Keratinocyte (primary cell): ENCODE measurements at regions not wholly inside any gene's neighbourhood (a gene's known extent, or its start where the extent isn't known, plus 50 kb on each side); places are given as distances from the start of the nearest gene placed in this dataset.

Experiments
- DNase-seq: peaks from one replicate; pipeline ENCODE4 v3.0.0-alpha.2; 2011; ENCODE audit warnings: low read depth, missing footprints, low spot score
- FAIRE-seq: peaks from 2 replicates; lab custom pipeline; 2011; peaks lifted over from hg19 to GRCh38; lab: Jason Lieb, UNC
- H2AFZ ChIP-seq: 2 replicates; pipeline ENCODE4 v1.6.0; 2012; ENCODE audit warnings: low read length, control low read depth, inconsistent platforms; ENCODE audit not compliant: control insufficient read depth
- H3K27ac ChIP-seq: 2 replicates; pipeline ENCODE4 v1.5.1; 2011; ENCODE audit warnings: low read length; ENCODE audit not compliant: control insufficient read depth, insufficient read depth
- H3K27me3 ChIP-seq: 3 replicates; pipeline ENCODE4 v1.6.0; 2011; ENCODE audit warnings: low read length; ENCODE audit not compliant: control insufficient read depth, insufficient read depth; ENCODE audit errors: extremely low read depth
- H3K36me3 ChIP-seq, 2 experiments: 2 replicates in 1 of 2; 3 replicates in 1 of 2; pipeline ENCODE4 v1.5.1; 2011; ENCODE audit warnings: low read length in 2 of 2, mild to moderate bottlenecking in 1 of 2; ENCODE audit not compliant: control insufficient read depth in 2 of 2, insufficient read depth in 2 of 2; ENCODE audit errors: extremely low read depth in 1 of 2
- H3K4me1 ChIP-seq: 3 replicates; pipeline ENCODE4 v1.5.1; 2011; ENCODE audit warnings: low read length; ENCODE audit not compliant: control insufficient read depth, insufficient read depth; ENCODE audit errors: extremely low read depth
- H3K4me2 ChIP-seq: 3 replicates; pipeline ENCODE4 v1.6.0; 2011; ENCODE audit warnings: low read depth, low read length; ENCODE audit not compliant: control insufficient read depth, insufficient read depth; ENCODE audit errors: extremely low read depth
- H3K4me3 ChIP-seq, 3 experiments: fragments of 200-600 bp in 1 of 3; sonication (generic) in 1 of 3; 2 replicates in 2 of 3; 3 replicates in 1 of 3; pipeline ENCODE4 v1.5.1; 2011 to 2016; ENCODE audit warnings: low read length in 3 of 3, mild to moderate bottlenecking in 3 of 3, control low read depth in 2 of 3, inconsistent platforms in 1 of 3, low read depth in 1 of 3, mixed read lengths in 1 of 3, mixed run types in 1 of 3, moderate library complexity in 1 of 3; ENCODE audit not compliant: control insufficient read depth in 2 of 3, insufficient read depth in 2 of 3; ENCODE audit errors: extremely low read depth in 1 of 3
- H3K79me2 ChIP-seq: 2 replicates; pipeline ENCODE4 v1.6.0; 2012; ENCODE audit warnings: low read length; ENCODE audit not compliant: control insufficient read depth, insufficient read depth
- H3K9ac ChIP-seq: 3 replicates; pipeline ENCODE4 v1.6.0; 2011; ENCODE audit warnings: low read length; ENCODE audit not compliant: control insufficient read depth, insufficient read depth; ENCODE audit errors: extremely low read depth
- H3K9me1 ChIP-seq: 3 replicates; pipeline ENCODE4 v1.6.0; 2011; ENCODE audit warnings: low read length; ENCODE audit not compliant: control insufficient read depth, insufficient read depth; ENCODE audit errors: extremely low read depth
- H3K9me3 ChIP-seq: 2 replicates; pipeline ENCODE4 v1.5.1; 2012; ENCODE audit warnings: low read depth, low read length; ENCODE audit not compliant: control insufficient read depth
- H4K20me1 ChIP-seq: 3 replicates; pipeline ENCODE4 v1.6.0; 2011; ENCODE audit warnings: low read length; ENCODE audit not compliant: control insufficient read depth, insufficient read depth; ENCODE audit errors: extremely low read depth
- EZH2 ChIP-seq: IDR thresholded peaks from one replicate; pipeline ENCODE4 v1.6.1; 2012; ENCODE audit warnings: inconsistent platforms, mild to moderate bottlenecking, low read length, moderate library complexity
- dilution Hi-C: fragments of 300-500 bp; cut with MboI; formaldehyde crosslinking; loops from one replicate; pipeline ENCODE4 v1.7.0; 2020; ENCODE audit warnings: low sequenced_read_pairs; ENCODE audit not compliant: extremely low pct_ligation_motif_present
- TF ChIP-seq, protein P1 (sequence below), 3 experiments: IDR thresholded peaks in 1 of 3; conservative IDR thresholded peaks in 1 of 3; optimal IDR thresholded peaks in 1 of 3; 2 replicates in 2 of 3; 3 replicates in 1 of 3; pipeline versions ENCODE3 to v1.5.1; 2011; ENCODE audit warnings: low read length in 3 of 3, mild to moderate bottlenecking in 3 of 3, moderate library complexity in 2 of 3, control low read depth in 1 of 3, inconsistent platforms in 1 of 3; ENCODE audit not compliant: insufficient read depth in 2 of 3; ENCODE audit errors: extremely low read depth in 1 of 3

DNA sequence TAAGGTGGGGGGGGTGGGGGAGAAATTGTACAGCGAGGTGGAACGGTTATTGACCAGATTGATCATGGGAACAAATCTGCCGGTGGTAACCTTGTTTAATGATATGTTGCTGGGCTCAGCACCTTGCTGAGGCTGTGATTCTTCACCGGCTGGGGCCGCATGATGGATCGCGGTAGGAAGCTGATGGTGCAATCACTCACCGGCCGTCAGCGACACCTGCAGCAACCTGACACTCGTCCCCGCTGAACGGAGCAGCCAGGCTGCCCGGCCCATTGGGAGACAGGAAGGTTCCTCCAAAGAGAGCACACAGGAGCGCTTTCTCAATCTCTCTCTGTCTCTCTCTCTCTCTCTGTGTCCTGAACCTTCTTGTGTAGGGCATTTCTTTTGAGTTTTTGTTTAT is 128.5 kb upstream of the RRP15 start:
- Histone ChIP-seq H2AFZ (no peak overlapping the region), H4K20me1 (no peaks in the 10 kb centered on the region), H3K9me3 (no peaks in the 10 kb centered on the region), H3K4me1 (no peaks in the 10 kb centered on the region), H3K9ac (no peak overlapping the region), H3K4me3 (no peak overlapping the region), H3K9me1 (no peaks in the 10 kb centered on the region), H3K27ac (no peak overlapping the region), H3K4me2 (no peak overlapping the region), H3K79me2 (no peaks in the 10 kb centered on the region), H3K36me3 (no peaks in the 10 kb centered on the region), H3K27me3 (peaks cover 16% of the 10 kb centered on the region)
- dilution Hi-C loops, result no loop called here
- TF ChIP-seq, protein P1, sequence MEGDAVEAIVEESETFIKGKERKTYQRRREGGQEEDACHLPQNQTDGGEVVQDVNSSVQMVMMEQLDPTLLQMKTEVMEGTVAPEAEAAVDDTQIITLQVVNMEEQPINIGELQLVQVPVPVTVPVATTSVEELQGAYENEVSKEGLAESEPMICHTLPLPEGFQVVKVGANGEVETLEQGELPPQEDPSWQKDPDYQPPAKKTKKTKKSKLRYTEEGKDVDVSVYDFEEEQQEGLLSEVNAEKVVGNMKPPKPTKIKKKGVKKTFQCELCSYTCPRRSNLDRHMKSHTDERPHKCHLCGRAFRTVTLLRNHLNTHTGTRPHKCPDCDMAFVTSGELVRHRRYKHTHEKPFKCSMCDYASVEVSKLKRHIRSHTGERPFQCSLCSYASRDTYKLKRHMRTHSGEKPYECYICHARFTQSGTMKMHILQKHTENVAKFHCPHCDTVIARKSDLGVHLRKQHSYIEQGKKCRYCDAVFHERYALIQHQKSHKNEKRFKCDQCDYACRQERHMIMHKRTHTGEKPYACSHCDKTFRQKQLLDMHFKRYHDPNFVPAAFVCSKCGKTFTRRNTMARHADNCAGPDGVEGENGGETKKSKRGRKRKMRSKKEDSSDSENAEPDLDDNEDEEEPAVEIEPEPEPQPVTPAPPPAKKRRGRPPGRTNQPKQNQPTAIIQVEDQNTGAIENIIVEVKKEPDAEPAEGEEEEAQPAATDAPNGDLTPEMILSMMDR (optimal IDR thresholded peaks at IDR 0.05 in 1 of 3, IDR thresholded peaks at IDR 0.05 in 1 of 3, conservative IDR thresholded peaks at IDR 0.05 in 1 of 3; ENCODE audit: extremely low read depth in 1 of 3, insufficient read depth in 2 of 3, low read length in 3 of 3), result peak in 1 of 3 experiments; percentile 15
- no peak for TF ChIP-seq EZH2
- DNase-seq, result no peak
- no peak for FAIRE-seq

DNA sequence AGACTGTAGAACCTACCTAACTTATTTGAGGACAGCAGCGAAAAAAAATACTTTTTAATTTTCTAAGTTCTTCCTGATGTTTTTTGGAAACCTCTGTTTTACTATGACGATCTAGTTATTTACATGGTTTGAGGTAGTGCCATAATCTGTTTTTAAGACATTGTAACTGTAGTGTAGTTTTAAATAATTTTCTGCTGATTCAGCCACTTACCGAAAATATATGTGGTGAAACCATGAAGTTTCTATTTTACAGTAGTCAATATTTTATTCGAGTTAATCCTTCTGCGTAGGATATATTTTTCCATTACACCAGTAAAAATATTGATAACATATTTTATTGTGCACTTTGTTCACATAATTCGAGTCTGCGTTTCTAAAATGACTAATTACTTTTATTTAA is 121.7 kb upstream of the RRP15 start:
- FAIRE-seq (no peak), DNase-seq (no peak)
- Histone ChIP-seq H3K9me1 (no peaks in the 10 kb centered on the region), H3K4me1 (peaks cover 5% of the 10 kb centered on the region), H3K79me2 (no peaks in the 10 kb centered on the region), H2AFZ (no peak overlapping the region), H3K27me3 (peaks cover 54% of the 10 kb centered on the region), H3K9ac (no peak overlapping the region), H3K9me3 (no peaks in the 10 kb centered on the region), H3K27ac (no peak overlapping the region), H4K20me1 (no peaks in the 10 kb centered on the region), H3K4me3 (no peak overlapping the region), H3K36me3 (no peaks in the 10 kb centered on the region), H3K4me2 (no peak overlapping the region)
- dilution Hi-C loops, result no loop called here
- TF ChIP-seq, protein P1 (optimal IDR thresholded peaks at IDR 0.05 in 1 of 3, IDR thresholded peaks at IDR 0.05 in 1 of 3, conservative IDR thresholded peaks at IDR 0.05 in 1 of 3; ENCODE audit: extremely low read depth in 1 of 3, insufficient read depth in 2 of 3, low read length in 3 of 3), result no peak
- no peak for TF ChIP-seq EZH2
